Brain microvascular endothelial cell (primary cell): ENCODE measurements at regions not wholly inside any gene's neighbourhood (a gene's known extent, or its start where the extent isn't known, plus 50 kb on each side); places are given as distances from the start of the nearest gene placed in this dataset.

Experiments used
- DNase-seq: peaks from one replicate; pipeline ENCODE4 v3.0.0-alpha.2; 2020
- H3K27ac ChIP-seq: fragments of 250-450 bp; sonication (Bioruptor Pico); 2 replicates; pipeline ENCODE4 v1.5.1; 2020; ENCODE audit warnings: mild to moderate bottlenecking, moderate library complexity
- H3K27me3 ChIP-seq: fragments of 250-450 bp; sonication (Bioruptor Pico); replicated peaks from 2 replicates; pipeline ENCODE4 v1.5.1; 2020; ENCODE audit warnings: mild to moderate bottlenecking
- H3K36me3 ChIP-seq: fragments of 250-450 bp; sonication (Bioruptor Pico); replicated peaks from 2 replicates; pipeline ENCODE4 v1.5.1; 2020; ENCODE audit warnings: mild to moderate bottlenecking
- H3K4me3 ChIP-seq: 2 replicates; pipeline ENCODE4 v1.5.1; 2011; ENCODE audit warnings: low read depth, mild to moderate bottlenecking, control low read depth, low read length, moderate library complexity
- in situ Hi-C: cut with HindIII; loops from 2 replicates; pipeline ENCODE4 v1.10.0; 2017; ENCODE audit warnings: low sequenced_read_pairs, low pct_ligation_motif_present
- TF ChIP-seq, protein P1 (sequence below): IDR thresholded peaks from 2 replicates; pipeline ENCODE4 v1.5.1; 2011; ENCODE audit warnings: low read depth, mild to moderate bottlenecking, moderate library complexity, low read length, control low read depth, inconsistent platforms; ENCODE audit errors: missing control alignments

DNA sequence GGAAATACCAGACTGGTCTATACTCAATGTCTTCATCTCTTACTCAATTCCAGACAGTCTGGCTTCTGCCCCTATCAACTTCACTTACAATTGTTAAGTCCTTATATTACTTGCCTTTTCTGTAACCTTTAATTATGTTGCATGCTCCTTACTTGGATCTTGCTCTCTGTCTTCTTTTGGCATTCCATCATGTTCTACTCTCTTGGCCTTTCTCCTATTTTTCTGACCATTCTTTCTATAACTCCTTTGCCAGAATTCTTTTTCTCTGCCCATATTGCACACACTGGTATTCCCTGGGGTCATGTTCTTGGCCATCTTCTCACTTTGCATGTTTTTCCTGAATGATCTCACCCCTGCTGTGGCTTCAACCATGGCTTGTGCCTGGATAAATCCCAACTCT is 209.8 kb upstream of the ZNF462 start:
- Histone ChIP-seq H3K27ac (no peak overlapping the region), H3K36me3 (no peaks in the 10 kb centered on the region), H3K4me3 (no peak overlapping the region), H3K27me3 (no peaks in the 10 kb centered on the region)
- TF ChIP-seq, protein P1, sequence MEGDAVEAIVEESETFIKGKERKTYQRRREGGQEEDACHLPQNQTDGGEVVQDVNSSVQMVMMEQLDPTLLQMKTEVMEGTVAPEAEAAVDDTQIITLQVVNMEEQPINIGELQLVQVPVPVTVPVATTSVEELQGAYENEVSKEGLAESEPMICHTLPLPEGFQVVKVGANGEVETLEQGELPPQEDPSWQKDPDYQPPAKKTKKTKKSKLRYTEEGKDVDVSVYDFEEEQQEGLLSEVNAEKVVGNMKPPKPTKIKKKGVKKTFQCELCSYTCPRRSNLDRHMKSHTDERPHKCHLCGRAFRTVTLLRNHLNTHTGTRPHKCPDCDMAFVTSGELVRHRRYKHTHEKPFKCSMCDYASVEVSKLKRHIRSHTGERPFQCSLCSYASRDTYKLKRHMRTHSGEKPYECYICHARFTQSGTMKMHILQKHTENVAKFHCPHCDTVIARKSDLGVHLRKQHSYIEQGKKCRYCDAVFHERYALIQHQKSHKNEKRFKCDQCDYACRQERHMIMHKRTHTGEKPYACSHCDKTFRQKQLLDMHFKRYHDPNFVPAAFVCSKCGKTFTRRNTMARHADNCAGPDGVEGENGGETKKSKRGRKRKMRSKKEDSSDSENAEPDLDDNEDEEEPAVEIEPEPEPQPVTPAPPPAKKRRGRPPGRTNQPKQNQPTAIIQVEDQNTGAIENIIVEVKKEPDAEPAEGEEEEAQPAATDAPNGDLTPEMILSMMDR, result no peak
- in situ Hi-C loops, result no loop called here
- no peak for DNase-seq

DNA sequence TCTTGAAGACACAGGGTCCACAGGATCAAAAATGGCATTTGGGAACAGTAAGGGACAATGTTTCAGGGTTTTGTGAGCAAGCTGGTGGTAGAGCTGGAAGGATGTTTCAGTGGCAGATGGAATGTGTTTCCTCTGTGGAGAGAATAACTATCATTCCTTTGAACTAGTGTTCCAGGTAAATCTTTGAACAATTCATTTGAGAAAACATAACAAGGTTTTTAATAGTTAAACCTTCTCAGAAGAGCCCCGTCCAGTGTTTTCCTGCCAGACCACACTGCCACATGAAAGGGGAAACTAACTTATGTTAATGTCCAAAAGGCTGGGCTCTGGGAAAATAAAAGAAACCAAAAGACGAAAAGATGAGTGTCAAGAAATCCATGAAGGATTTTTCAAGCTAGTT is 207.0 kb upstream of the ZNF462 start:
- DNase-seq, result no peak
- Histone ChIP-seq H3K27me3 (no peaks in the 10 kb centered on the region), H3K36me3 (no peaks in the 10 kb centered on the region), H3K4me3 (no peak overlapping the region), H3K27ac (no peak overlapping the region)
- TF ChIP-seq, protein P1, result no peak
- in situ Hi-C loops, result no loop called here

DNA sequence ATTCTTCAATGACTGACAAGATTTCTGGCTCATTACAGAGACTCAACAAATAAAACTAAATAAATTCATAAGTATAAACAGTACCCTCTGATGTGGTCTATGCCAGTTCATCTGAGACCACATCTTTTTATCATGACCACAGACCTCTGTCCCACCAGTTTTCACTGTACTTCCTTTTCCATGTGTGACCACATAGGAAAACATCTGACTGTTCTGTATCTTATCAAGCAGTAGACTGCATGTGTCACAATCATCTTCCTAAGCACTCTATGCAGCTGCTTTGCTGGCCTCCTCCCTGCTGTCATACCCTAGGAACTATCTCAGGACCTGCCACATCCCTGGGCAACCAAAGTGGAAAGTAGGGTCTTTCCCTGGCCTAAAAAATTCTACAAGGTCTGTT is 205.0 kb upstream of the ZNF462 start:
- TF ChIP-seq, protein P1, result no peak
- in situ Hi-C loops, result no loop called here
- Histone ChIP-seq H3K4me3 (no peak overlapping the region), H3K36me3 (no peaks in the 10 kb centered on the region), H3K27me3 (no peaks in the 10 kb centered on the region), H3K27ac (no peak overlapping the region)
- DNase-seq, result no peak

DNA sequence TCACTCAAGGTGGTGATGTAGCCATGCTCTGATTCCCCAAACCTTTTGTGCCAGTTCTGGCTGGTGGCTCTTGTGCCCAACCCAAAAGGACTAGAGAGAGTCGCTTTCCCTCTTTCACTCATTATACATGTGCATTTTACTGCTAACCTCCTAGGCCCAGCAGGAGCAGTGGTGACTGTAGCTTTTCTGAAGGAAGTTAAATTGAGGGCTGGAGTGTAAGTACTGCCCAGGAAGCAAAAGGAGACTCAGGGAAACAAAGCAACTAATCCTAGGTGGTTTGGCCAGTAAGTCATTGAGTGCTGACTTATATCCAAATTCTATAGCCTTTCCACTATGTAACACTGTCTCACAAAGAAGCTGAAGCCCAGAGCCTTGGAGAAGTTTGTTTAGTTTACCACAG is 194.4 kb upstream of the ZNF462 start:
- H3K27ac ChIP-seq, result no peak overlapping the region
- no peaks in the 10 kb centered on the region for H3K36me3 ChIP-seq
- H3K27me3 ChIP-seq, result no peaks in the 10 kb centered on the region
- in situ Hi-C loops, result no loop called here
- no peak overlapping the region for H3K4me3 ChIP-seq
- no peak for DNase-seq
- TF ChIP-seq, protein P1, result no peak

DNA sequence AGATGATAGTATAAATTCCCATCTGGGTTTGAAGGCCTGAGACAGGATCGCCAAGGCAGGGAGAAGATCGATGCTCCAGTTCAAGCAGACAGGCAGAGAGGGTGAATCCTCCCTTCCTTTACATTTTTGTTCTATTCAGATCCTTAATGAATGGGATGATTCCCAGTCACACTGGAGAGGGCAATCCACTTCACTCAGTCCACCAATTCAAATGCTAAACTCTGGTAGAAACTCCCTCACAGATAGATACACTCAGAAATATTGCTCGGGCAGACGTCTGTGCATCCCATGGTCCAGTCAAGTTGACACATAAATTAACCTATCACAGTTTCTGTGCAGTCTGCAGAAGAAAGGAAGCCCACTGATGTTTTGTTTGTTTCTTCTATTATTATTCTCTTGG is 193.1 kb upstream of the ZNF462 start:
- TF ChIP-seq, protein P1, result no peak
- Histone ChIP-seq H3K36me3 (no peaks in the 10 kb centered on the region), H3K27ac (no peak overlapping the region), H3K4me3 (no peak overlapping the region), H3K27me3 (no peaks in the 10 kb centered on the region)
- in situ Hi-C loops, result no loop called here
- no peak for DNase-seq

DNA sequence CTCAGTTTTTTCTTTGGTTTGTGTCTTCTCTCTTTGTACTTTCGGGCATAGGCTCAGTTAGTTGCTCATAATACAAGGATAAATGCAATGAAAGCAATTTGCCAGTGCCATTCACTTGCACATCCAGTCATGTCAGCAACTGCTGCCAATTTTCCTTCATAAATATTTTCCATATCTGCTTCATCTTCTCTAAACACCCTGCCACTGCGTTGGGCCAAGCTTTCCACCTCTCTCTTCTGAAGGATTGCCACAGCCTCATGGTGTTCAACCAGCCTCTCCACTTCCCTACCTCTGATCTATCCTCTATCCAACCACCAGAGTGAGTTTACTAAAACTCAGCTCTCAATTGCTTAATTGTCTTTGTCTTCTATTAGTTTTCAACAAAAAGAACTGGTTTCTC is 192.5 kb upstream of the ZNF462 start:
- Histone ChIP-seq H3K27me3 (no peaks in the 10 kb centered on the region), H3K4me3 (no peak overlapping the region), H3K36me3 (no peaks in the 10 kb centered on the region), H3K27ac (no peak overlapping the region)
- no peak for DNase-seq
- in situ Hi-C loops, result no loop called here
- TF ChIP-seq, protein P1, result no peak
